Astrocyte (in vitro differentiated cells and primary cell): ENCODE measurements at regions not wholly inside any gene's neighbourhood (a gene's known extent, or its start where the extent isn't known, plus 50 kb on each side); places are given as distances from the start of the nearest gene placed in this dataset.

Experiments used
- DNase-seq: peaks from one replicate; pipeline ENCODE4 v3.0.0-alpha.2; 2010; ENCODE audit warnings: low read depth
- FAIRE-seq: peaks from 2 replicates; lab custom pipeline; 2011; peaks lifted over from hg19 to GRCh38; lab: Jason Lieb, UNC
- H2AFZ ChIP-seq: 2 replicates; pipeline ENCODE4 v1.6.0; 2012; ENCODE audit warnings: low read depth, low read length, inconsistent platforms
- H3K27ac ChIP-seq: 2 replicates; pipeline ENCODE4 v1.5.1; 2011; ENCODE audit warnings: low read depth, low read length, inconsistent platforms
- H3K27me3 ChIP-seq: 2 replicates; pipeline ENCODE4 v1.6.0; 2011; ENCODE audit warnings: low read length, inconsistent platforms; ENCODE audit not compliant: insufficient read depth
- H3K36me3 ChIP-seq: 2 replicates; pipeline ENCODE4 v1.5.1; 2011; ENCODE audit warnings: low read length, inconsistent platforms; ENCODE audit not compliant: insufficient read depth
- H3K4me1 ChIP-seq: 2 replicates; pipeline ENCODE4 v1.5.1; 2011; ENCODE audit warnings: low read length, inconsistent platforms; ENCODE audit not compliant: insufficient read depth
- H3K4me2 ChIP-seq: 2 replicates; pipeline ENCODE4 v1.6.0; 2012; ENCODE audit warnings: low read length, inconsistent platforms
- H3K4me3 ChIP-seq: 2 replicates; pipeline ENCODE4 v1.5.1; 2011; ENCODE audit warnings: low read depth, mild to moderate bottlenecking, low read length, inconsistent platforms; ENCODE audit not compliant: insufficient read depth
- H3K79me2 ChIP-seq: 2 replicates; pipeline ENCODE4 v1.6.0; 2012; ENCODE audit warnings: mild to moderate bottlenecking, low read length, inconsistent platforms; ENCODE audit not compliant: insufficient read depth
- H3K9ac ChIP-seq: 2 replicates; pipeline ENCODE4 v1.6.0; 2012; ENCODE audit warnings: mild to moderate bottlenecking, low read length, inconsistent platforms
- H3K9me3 ChIP-seq: 2 replicates; pipeline ENCODE4 v1.5.1; 2012; ENCODE audit warnings: low read depth, mild to moderate bottlenecking, low read length, inconsistent platforms; ENCODE audit not compliant: insufficient read depth
- H4K20me1 ChIP-seq: 2 replicates; pipeline ENCODE4 v1.6.0; 2012; ENCODE audit warnings: low read length, inconsistent platforms; ENCODE audit not compliant: insufficient read depth
- H3K27ac Mint-ChIP-seq: one replicate; pipeline ENCODE4 v1.8.0; 2021; ENCODE audit warnings: mild to moderate bottlenecking, mixed read lengths; ENCODE audit not compliant: unreplicated experiment
- H3K27me3 Mint-ChIP-seq: one replicate; pipeline ENCODE4 v1.8.0; 2021; ENCODE audit warnings: low read depth, mixed read lengths; ENCODE audit not compliant: unreplicated experiment
- H3K36me3 Mint-ChIP-seq: one replicate; pipeline ENCODE4 v1.8.0; 2021; ENCODE audit warnings: low read depth, mixed read lengths; ENCODE audit not compliant: unreplicated experiment
- H3K4me1 Mint-ChIP-seq: one replicate; pipeline ENCODE4 v1.8.0; 2021; ENCODE audit warnings: low read depth, mixed read lengths; ENCODE audit not compliant: unreplicated experiment
- H3K4me3 Mint-ChIP-seq: one replicate; pipeline ENCODE4 v1.8.0; 2021; ENCODE audit warnings: mild to moderate bottlenecking, moderate library complexity, mixed read lengths; ENCODE audit not compliant: unreplicated experiment
- H3K9me3 Mint-ChIP-seq: one replicate; pipeline ENCODE4 v1.8.0; 2021; ENCODE audit warnings: mild to moderate bottlenecking, mixed read lengths; ENCODE audit not compliant: unreplicated experiment
- CTCF ChIP-seq: IDR thresholded peaks from 2 replicates; pipeline ENCODE4 v1.5.1; 2011; ENCODE audit warnings: low read depth, mild to moderate bottlenecking, inconsistent platforms, low read length, moderate library complexity; ENCODE audit not compliant: insufficient read depth
- EZH2 ChIP-seq: IDR thresholded peaks from 2 replicates; pipeline ENCODE4 v1.6.1; 2012; ENCODE audit warnings: mild to moderate bottlenecking, low read length, inconsistent platforms; ENCODE audit not compliant: insufficient read depth

GRCh38 chr6:122894791-122895190, 101.2 kb upstream of the CLVS2 start:
- Mint-ChIP-seq H3K36me3 (no peaks in the 10 kb centered on the region), H3K4me3 (no peak overlapping the region), H3K4me1 (no peaks in the 10 kb centered on the region), H3K9me3 (peaks cover 2% of the 10 kb centered on the region), H3K27me3 (peaks cover 1% of the 10 kb centered on the region), H3K27ac (no peak overlapping the region)
- Histone ChIP-seq H2AFZ (no peak overlapping the region), H3K79me2 (no peaks in the 10 kb centered on the region), H3K4me3 (no peak overlapping the region), H3K9ac (no peak overlapping the region), H3K27ac (no peak overlapping the region), H4K20me1 (no peaks in the 10 kb centered on the region), H3K9me3 (no peaks in the 10 kb centered on the region), H3K4me1 (no peaks in the 10 kb centered on the region), H3K27me3 (no peaks in the 10 kb centered on the region), H3K36me3 (no peaks in the 10 kb centered on the region), H3K4me2 (no peak overlapping the region)
- DNase-seq (no peak), FAIRE-seq (no peak)
- TF ChIP-seq EZH2 (no peak), CTCF (no peak)

- no peak overlapping the region for H2AFZ ChIP-seq
- H3K4me1 ChIP-seq: no peaks in the 10 kb centered on the region
- DNase-seq (no peak), FAIRE-seq (no peak)
- peaks cover 1% of the 10 kb centered on the region for H3K27me3 Mint-ChIP-seq
- H3K36me3 Mint-ChIP-seq: no peaks in the 10 kb centered on the region
- no peak overlapping the region for H3K4me3 ChIP-seq
- H3K27ac ChIP-seq: no peak overlapping the region
- H3K4me1 Mint-ChIP-seq: no peaks in the 10 kb centered on the region
- H3K9ac ChIP-seq: no peak overlapping the region
- no peak overlapping the region for H3K27ac Mint-ChIP-seq
- H3K27me3 ChIP-seq: no peaks in the 10 kb centered on the region
- H4K20me1 ChIP-seq: no peaks in the 10 kb centered on the region
- no peaks in the 10 kb centered on the region for H3K79me2 ChIP-seq
- H3K36me3 ChIP-seq: no peaks in the 10 kb centered on the region
- TF ChIP-seq EZH2 (no peak), CTCF (no peak)
- no peaks in the 10 kb centered on the region for H3K9me3 Mint-ChIP-seq
- H3K9me3 ChIP-seq: no peaks in the 10 kb centered on the region
- no peak overlapping the region for H3K4me2 ChIP-seq
- H3K4me3 Mint-ChIP-seq: no peak overlapping the region
Observed at GRCh38 chr6:122902326-122902725, 93.7 kb upstream of the CLVS2 start.

GRCh38 chr6:122903266-122903915, 92.6 kb upstream of the CLVS2 start:
- H3K4me1 Mint-ChIP-seq: no peaks in the 10 kb centered on the region
- no peaks in the 10 kb centered on the region for H3K9me3 Mint-ChIP-seq
- Histone ChIP-seq H3K36me3 (no peaks in the 10 kb centered on the region), H3K27ac (no peak overlapping the region), H3K4me1 (no peaks in the 10 kb centered on the region), H3K27me3 (no peaks in the 10 kb centered on the region), H3K9me3 (no peaks in the 10 kb centered on the region), H3K4me3 (no peak overlapping the region), H3K79me2 (no peaks in the 10 kb centered on the region), H3K4me2 (no peak overlapping the region), H3K9ac (no peak overlapping the region), H2AFZ (no peak overlapping the region), H4K20me1 (no peaks in the 10 kb centered on the region)
- TF ChIP-seq CTCF (no peak), EZH2 (no peak)
- DNase-seq (no peak), FAIRE-seq (no peak)
- no peak overlapping the region for H3K4me3 Mint-ChIP-seq
- H3K27me3 Mint-ChIP-seq: peaks cover under 1% of the 10 kb centered on the region
- no peaks in the 10 kb centered on the region for H3K36me3 Mint-ChIP-seq
- no peak overlapping the region for H3K27ac Mint-ChIP-seq
